ENCODE measurements at regions not wholly inside any gene's neighbourhood (a gene's known extent, or its start where the extent isn't known, plus 50 kb on each side); places are given as distances from the start of the nearest gene placed in this dataset.

DNA sequence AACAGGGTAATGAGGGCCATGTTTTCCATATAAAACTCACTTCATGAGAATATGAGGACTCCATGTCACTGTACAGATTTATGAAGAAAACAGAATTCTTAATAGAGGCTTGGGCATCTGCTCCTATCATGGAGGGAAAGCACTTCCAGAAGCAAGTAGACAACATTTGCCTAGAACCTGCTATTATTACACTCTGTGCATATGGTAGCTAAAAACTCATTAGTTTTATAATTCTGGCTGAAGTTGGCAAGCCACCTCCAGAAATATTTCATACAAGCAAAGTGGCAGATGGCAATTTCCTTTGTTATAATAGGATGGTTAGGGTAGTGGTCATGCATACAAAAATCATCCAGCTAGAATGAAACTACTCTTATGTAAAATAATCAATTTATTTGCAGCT, 65.8 kb upstream of the TLK1 start:
- TF ChIP-seq, protein P1, sequence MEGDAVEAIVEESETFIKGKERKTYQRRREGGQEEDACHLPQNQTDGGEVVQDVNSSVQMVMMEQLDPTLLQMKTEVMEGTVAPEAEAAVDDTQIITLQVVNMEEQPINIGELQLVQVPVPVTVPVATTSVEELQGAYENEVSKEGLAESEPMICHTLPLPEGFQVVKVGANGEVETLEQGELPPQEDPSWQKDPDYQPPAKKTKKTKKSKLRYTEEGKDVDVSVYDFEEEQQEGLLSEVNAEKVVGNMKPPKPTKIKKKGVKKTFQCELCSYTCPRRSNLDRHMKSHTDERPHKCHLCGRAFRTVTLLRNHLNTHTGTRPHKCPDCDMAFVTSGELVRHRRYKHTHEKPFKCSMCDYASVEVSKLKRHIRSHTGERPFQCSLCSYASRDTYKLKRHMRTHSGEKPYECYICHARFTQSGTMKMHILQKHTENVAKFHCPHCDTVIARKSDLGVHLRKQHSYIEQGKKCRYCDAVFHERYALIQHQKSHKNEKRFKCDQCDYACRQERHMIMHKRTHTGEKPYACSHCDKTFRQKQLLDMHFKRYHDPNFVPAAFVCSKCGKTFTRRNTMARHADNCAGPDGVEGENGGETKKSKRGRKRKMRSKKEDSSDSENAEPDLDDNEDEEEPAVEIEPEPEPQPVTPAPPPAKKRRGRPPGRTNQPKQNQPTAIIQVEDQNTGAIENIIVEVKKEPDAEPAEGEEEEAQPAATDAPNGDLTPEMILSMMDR (IDR thresholded peaks at IDR 0.05; ENCODE audit: low read length): no peak
- TF ChIP-seq EZH2 (IDR thresholded peaks at IDR 0.05; ENCODE audit: borderline replicate concordance, low read length): no peak
